Mesodermal cell (in vitro differentiated cells): ENCODE measurements at regions not wholly inside any gene's neighbourhood (a gene's known extent, or its start where the extent isn't known, plus 50 kb on each side); places are given as distances from the start of the nearest gene placed in this dataset.

ENCODE experiments used
- H3K27ac ChIP-seq: 2 replicates; pipeline ENCODE4 v1.7.0; 2013; ENCODE audit warnings: mild to moderate bottlenecking, low read depth, low read length, moderate library complexity; ENCODE audit not compliant: severe bottlenecking
- H3K36me3 ChIP-seq: 2 replicates; pipeline ENCODE4 v1.7.1; 2013; ENCODE audit warnings: mild to moderate bottlenecking, low read length, moderate library complexity; ENCODE audit not compliant: control insufficient read depth, insufficient read depth
- H3K4me1 ChIP-seq: one replicate; pipeline ENCODE4 v1.7.1; 2013; ENCODE audit warnings: mild to moderate bottlenecking, low read length; ENCODE audit not compliant: insufficient read depth, control insufficient read depth, poor library complexity, severe bottlenecking
- H3K4me3 ChIP-seq: 2 replicates; pipeline ENCODE4 v1.7.0; 2013; ENCODE audit warnings: low read length, control low read depth, mild to moderate bottlenecking; ENCODE audit not compliant: insufficient read depth, poor library complexity, severe bottlenecking; ENCODE audit errors: extremely low read depth
- H3K9me3 ChIP-seq: 2 replicates; pipeline ENCODE4 v1.7.1; 2013; ENCODE audit warnings: mild to moderate bottlenecking, low read length, moderate library complexity; ENCODE audit not compliant: control insufficient read depth
- WGBS, 2 experiments: methylation state at CpG; one replicate each; pipeline ENCODE4 v1.1.5; 2013; ENCODE audit warnings: missing lambda C conversion rate in 2 of 2; ENCODE audit not compliant: insufficient coverage in 2 of 2; 5-methylcytosine and 5-hydroxymethylcytosine counted together

DNA sequence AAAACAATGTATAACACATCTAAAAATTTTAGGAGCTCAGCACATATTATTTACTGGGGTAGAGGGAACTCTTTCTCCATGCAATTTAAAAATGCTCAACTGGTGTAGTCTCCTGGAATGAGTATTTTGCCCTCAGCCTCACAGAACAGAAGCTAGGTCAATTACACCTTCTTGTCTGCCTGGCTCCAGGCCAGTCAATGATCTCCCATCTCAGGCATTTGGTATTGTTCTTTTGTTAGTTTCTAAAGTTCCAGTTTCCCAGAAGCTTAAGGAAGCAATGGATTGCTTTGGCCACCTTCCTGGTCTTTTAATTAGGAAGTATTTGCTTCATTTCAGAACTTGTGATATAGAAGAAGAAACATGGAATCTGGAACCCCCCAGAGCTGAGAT, 360.3 kb upstream of the ASIC2 start:
- no peaks in the 10 kb centered on the region for H3K36me3 ChIP-seq
- no peak overlapping the region for H3K27ac ChIP-seq
- H3K9me3 ChIP-seq, result no peaks in the 10 kb centered on the region
- H3K4me3 ChIP-seq, result no peak overlapping the region
- H3K4me1 ChIP-seq, result no peaks in the 10 kb centered on the region

DNA sequence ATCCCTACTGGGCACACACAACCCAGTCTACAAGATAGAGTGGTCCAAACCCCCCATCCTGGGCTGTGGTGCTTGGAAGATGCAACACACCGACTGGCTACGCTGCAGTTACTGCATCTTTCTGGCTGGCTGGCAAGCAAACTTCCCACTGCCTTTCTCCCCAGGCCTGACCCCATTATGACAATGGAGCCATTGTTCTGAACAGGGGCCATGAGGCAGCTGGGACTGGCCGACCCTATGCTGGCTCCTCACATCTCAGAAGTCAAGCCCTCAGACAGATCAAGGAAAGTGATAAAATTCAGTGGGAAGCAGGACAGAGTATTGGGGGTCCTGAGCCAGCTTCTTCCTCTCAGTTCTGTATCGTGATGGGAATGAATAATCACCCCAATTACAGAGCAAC, 364.1 kb upstream of the ASIC2 start:
- H3K9me3 ChIP-seq, result no peaks in the 10 kb centered on the region
- no peak overlapping the region for H3K4me3 ChIP-seq
- WGBS, 2 experiments, result 100% methylated on average over 2 of the region's 4 CpGs; no CpG with 5 or more reads in 1 of the 2 experiments
- no peaks in the 10 kb centered on the region for H3K36me3 ChIP-seq
- H3K4me1 ChIP-seq, result no peaks in the 10 kb centered on the region
- no peak overlapping the region for H3K27ac ChIP-seq

DNA sequence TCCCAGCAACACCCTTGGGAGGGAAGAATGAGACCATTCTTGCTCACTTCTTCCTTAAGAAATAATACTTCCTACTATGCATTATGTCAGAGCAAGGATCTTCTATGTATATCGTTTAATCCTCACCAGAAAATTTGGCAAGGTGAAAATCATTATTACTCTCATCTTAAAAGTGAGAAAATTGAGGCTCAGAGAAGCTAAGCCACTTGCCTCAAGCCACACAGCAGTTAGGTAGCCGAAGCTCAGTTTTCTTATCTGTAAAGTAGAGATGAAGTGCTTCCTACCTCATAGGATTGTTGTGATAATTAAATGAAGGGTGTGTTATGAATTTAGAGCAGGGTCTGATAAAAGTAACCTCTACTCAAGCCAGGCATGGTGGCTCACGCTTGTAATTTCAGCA, 368.9 kb upstream of the ASIC2 start:
- no peaks in the 10 kb centered on the region for H3K9me3 ChIP-seq
- H3K27ac ChIP-seq, result no peak overlapping the region
- H3K36me3 ChIP-seq, result no peaks in the 10 kb centered on the region
- no peaks in the 10 kb centered on the region for H3K4me1 ChIP-seq
- 79% methylated on average over 3 of the region's 3 CpGs; no CpG with 5 or more reads in 1 of the 2 experiments for WGBS, 2 experiments
- no peak overlapping the region for H3K4me3 ChIP-seq

DNA sequence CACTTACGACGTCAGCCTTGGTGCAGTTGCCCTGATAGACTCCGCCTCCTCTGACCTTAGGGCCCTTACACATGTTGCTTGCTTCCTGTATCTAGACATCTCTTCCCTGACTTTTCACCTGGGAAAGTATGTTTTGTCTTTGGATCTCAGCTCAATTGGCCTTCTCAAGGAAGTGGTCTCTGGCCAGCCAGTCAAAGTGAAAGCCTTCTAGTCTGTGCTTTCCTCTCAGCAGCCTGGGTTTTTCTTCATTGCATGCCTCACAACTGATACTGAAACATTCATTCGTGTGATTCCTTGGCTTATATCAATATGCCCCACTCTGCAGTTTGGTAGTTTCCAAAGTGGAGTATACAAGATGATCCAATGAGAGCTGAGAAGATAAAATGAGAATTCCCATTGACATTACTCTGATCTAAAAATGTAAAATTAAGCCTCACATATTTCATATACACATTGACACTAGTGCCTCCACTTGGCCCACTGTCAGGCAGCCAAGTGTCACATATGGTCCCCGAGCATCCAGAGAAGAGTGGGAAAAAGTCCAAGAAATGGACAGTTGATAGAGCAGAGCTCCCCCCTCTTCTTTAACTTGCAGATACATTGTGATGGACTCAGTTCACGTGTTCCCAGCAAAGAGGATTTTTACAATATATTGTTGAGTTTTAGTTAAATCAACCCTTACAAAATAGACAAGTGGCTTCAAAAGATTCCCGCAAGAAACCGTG, 371.2 kb upstream of the ASIC2 start:
- Histone ChIP-seq H3K4me1 (no peaks in the 10 kb centered on the region), H3K36me3 (no peaks in the 10 kb centered on the region)
- WGBS, 2 experiments, result 90 to 95% methylated on average over 3 to 4 of the region's 8 CpGs

DNA sequence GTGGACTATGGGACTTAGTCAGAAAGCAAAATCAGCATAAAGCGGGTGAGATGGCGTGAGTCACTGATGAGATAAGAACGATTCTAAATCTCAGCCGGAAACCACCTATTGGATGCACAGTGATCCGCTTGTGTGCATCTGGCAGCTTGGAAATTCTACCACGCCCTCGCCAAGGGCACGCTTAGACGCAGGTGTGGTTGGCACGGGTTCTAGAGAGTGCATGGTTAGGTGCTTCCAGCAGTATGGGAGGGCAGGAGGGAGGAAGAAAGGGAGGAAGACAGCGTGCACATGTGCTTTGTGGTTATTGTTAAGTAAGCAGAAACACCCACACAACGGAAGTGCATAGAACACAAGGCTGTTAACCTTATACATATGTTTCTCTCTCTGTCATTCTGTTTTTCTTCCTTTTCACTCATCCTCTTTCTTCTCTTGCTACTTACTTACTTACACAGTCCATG, 374.0 kb upstream of the ASIC2 start:
- Histone ChIP-seq H3K4me1 (no peaks in the 10 kb centered on the region), H3K27ac (no peak overlapping the region), H3K4me3 (no peak overlapping the region), H3K36me3 (no peaks in the 10 kb centered on the region), H3K9me3 (no peaks in the 10 kb centered on the region)
- WGBS, 2 experiments, result 91 to 92% methylated on average over 11 of the region's 12 CpGs

More for the DNA sequence above, 371.2 kb upstream of the ASIC2 start:
- Histone ChIP-seq H3K9me3 (no peaks in the 10 kb centered on the region), H3K27ac (no peak overlapping the region), H3K4me3 (no peak overlapping the region)

DNA sequence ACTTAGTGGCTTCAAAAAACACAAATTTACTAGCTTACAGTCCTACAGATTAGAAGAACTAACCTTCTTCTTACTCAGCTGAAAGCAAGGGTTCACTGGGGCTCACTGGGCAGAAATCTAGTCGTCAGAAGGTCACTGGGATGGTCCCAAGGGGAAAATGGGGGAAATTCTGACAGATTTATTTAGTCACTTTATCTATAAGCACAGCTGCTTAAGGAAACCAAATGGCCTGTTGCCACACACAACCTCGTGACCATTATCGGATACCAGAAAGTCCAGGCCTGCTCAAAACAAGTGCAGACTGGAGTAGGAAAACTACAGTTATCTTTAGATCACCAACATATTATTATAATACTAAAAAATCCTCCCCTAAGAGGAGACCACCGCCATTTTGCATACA, 374.6 kb upstream of the ASIC2 start:
- Histone ChIP-seq H3K27ac (no peak overlapping the region), H3K9me3 (no peaks in the 10 kb centered on the region), H3K4me1 (no peaks in the 10 kb centered on the region), H3K4me3 (no peak overlapping the region), H3K36me3 (no peaks in the 10 kb centered on the region)
- 71 to 100% methylated on average over 1 to 2 of the region's 4 CpGs for WGBS, 2 experiments

DNA sequence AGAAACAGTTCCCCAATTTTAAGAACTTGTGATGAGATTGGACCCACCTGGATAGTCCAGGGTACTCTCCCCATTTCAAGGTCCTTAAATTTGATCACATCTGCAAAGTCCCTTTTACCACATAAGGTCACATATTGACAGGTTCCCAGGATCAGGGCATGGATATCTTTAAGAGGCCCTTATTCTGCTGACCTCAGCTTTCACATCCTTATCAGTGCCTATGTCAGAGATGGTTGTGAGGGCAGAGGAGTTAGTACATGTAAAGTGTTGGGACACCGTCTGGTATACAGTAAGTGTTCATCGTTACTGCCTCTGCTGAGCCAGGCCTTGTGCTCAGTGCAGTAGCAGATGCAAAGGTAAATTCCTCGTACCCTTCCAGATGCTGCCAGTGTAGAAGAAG, 375.4 kb upstream of the ASIC2 start:
- no peak overlapping the region for H3K4me3 ChIP-seq
- 81 to 97% methylated on average over 3 of the region's 3 CpGs for WGBS, 2 experiments
- H3K4me1 ChIP-seq, result no peaks in the 10 kb centered on the region
- no peaks in the 10 kb centered on the region for H3K36me3 ChIP-seq
- H3K9me3 ChIP-seq, result no peaks in the 10 kb centered on the region
- no peak overlapping the region for H3K27ac ChIP-seq

DNA sequence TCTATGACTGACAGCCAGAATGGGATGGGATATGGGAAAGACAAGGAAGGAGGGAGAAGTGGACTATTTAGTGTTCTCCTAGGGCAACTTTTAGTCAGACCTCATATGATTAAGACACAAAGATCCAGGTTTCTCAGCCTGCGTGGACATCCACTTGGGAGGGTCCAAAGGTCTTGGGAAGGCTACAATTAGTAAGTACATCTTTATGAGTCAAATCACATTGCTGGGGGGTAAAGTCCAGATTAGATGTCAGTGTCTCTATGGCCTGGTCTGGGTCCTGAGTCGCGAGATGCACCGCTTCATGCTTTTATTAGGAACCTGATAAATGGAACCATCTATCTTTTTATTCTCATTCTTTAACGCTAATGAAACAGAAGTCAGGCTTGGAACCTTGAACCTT, 378.4 kb upstream of the ASIC2 start:
- no peak overlapping the region for H3K27ac ChIP-seq
- no peaks in the 10 kb centered on the region for H3K36me3 ChIP-seq
- no peak overlapping the region for H3K4me3 ChIP-seq
- no peaks in the 10 kb centered on the region for H3K9me3 ChIP-seq
- no peaks in the 10 kb centered on the region for H3K4me1 ChIP-seq
- WGBS, 2 experiments, result 93 to 98% methylated on average over 2 to 4 of the region's 5 CpGs

DNA sequence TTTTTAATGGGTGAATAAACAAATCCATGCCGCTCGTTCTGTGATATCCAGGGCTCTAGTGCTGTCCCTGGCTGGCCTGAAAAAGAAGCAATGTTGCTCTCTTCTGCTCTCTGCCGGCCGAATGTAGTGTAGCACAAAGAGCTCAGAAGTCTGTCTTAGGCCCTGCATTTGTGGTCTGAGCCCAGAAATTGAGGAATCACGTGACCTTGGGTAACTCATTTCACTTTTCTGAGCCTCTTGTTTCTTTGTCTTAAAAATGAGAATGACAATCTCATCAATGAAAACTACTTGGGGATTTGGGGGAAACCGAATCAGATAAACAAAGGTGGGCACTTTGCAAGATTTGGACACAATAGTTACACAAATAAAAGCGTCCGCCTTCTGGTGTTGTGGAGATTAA, 381.6 kb upstream of the ASIC2 start:
- no peaks in the 10 kb centered on the region for H3K36me3 ChIP-seq
- no peaks in the 10 kb centered on the region for H3K4me1 ChIP-seq
- H3K27ac ChIP-seq, result no peak overlapping the region
- H3K4me3 ChIP-seq, result no peak overlapping the region
- WGBS, 2 experiments, result 34 to 61% methylated on average over 5 to 7 of the region's 8 CpGs
- H3K9me3 ChIP-seq, result no peaks in the 10 kb centered on the region

DNA sequence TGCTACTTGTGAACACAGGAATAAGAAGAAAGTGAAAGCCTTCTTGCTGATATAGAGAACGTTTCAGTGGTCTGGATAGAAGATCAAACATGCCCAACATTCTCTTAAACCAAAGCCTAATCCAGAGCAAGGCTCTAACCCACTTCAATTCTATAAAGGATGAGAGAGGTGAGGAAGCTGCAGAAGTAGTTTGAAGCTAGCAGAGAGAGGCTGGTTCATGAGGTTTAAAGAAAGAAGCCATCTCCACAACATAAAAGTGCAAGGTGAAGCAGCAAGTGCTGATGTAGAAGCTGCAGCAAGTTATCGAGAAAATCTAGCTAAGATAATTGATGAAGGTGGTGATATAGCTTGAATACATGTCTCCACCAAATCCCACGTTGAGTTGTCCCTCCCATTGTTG, 383.3 kb upstream of the ASIC2 start:
- WGBS, 2 experiments, result 81 to 85% methylated on average over 2 of the region's 3 CpGs
- no peak overlapping the region for H3K4me3 ChIP-seq
- H3K9me3 ChIP-seq, result no peaks in the 10 kb centered on the region
- H3K36me3 ChIP-seq, result no peaks in the 10 kb centered on the region
- no peaks in the 10 kb centered on the region for H3K4me1 ChIP-seq
- no peak overlapping the region for H3K27ac ChIP-seq

DNA sequence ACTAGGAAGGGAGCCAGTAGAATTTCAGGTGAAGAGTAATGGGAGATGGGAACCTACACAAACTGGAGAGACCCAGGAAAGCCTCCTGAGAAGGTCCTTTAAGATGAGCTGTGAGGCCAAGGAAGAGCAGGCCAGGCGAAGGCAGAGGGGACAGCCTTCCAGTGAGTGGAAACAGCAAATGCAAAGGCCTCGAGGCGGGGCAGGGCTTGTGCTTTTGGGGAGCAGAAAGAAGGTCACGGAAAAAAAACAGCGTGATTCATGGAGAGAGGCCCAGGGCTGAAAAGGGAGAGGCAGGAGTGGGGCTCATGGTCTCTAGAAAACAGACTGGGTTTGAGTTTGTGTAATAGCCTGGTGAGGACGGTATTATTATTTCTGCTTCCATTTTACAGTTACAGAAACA, 386.5 kb upstream of the ASIC2 start:
- H3K9me3 ChIP-seq, result no peaks in the 10 kb centered on the region
- no peaks in the 10 kb centered on the region for H3K36me3 ChIP-seq
- H3K4me3 ChIP-seq, result no peak overlapping the region
- H3K4me1 ChIP-seq, result no peaks in the 10 kb centered on the region
- 87 to 93% methylated on average over 3 to 5 of the region's 6 CpGs for WGBS, 2 experiments
- H3K27ac ChIP-seq, result no peak overlapping the region
